Memory B cell (primary cell): ENCODE measurements at regions not wholly inside any gene's neighbourhood (a gene's known extent, or its start where the extent isn't known, plus 50 kb on each side); places are given as distances from the start of the nearest gene placed in this dataset.

Source experiments
- ATAC-seq: fragments of 150-1000 bp; cut with Tn5 transposase; 2 replicates; pipeline ENCODE4 v1.10.0; 2021; ENCODE audit warnings: low read depth, mild to moderate bottlenecking, moderate library complexity
- DNase-seq, 2 donors: peaks; one replicate each; pipeline ENCODE4 v3.0.0; 2022; ENCODE audit warnings: low spot score in 2 of 2
- H3K27ac Mint-ChIP-seq: one replicate; pipeline ENCODE4 v1.8.0; 2022; ENCODE audit warnings: mild to moderate bottlenecking, moderate library complexity, mixed read lengths
- H3K27me3 Mint-ChIP-seq: one replicate; pipeline ENCODE4 v1.8.0; 2022; ENCODE audit warnings: mixed read lengths
- H3K36me3 Mint-ChIP-seq: one replicate; pipeline ENCODE4 v1.8.0; 2022; ENCODE audit warnings: mild to moderate bottlenecking, mixed read lengths
- H3K4me1 Mint-ChIP-seq: one replicate; pipeline ENCODE4 v1.8.0; 2022; ENCODE audit warnings: mixed read lengths
- H3K4me3 Mint-ChIP-seq: one replicate; pipeline ENCODE4 v1.8.0; 2022; ENCODE audit warnings: mild to moderate bottlenecking, moderate library complexity, mixed read lengths
- H3K9me3 Mint-ChIP-seq: one replicate; pipeline ENCODE4 v1.8.0; 2022; ENCODE audit warnings: mixed read lengths

DNA sequence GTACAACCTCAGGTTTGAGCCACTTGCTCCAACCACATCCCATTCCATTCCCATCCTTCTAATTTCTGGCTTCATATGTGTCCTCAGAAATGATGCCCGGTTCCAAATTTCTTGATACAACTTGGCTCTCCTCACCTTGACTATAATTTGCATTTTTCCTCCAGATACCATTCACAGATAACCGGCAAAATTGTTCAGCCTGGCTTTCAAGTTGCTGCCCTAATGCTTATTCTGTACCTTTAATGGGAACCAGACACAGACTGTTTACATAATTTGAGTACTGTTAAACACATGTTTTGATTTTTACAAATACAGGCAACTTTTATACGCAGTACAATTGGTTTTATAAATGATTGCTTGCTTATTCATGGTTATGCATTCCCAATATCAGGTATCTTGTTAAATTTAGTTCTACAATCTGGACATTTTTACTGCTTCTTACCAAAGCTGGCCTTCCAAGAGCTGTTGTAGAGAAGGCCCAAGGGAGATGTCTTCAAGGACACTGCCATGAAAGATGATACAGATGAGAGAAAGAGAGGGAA, 649.5 kb upstream of the CAMK1G start:
- peaks cover 8% of the 10 kb centered on the region for H3K27me3 Mint-ChIP-seq
- no peaks in the 10 kb centered on the region for H3K36me3 Mint-ChIP-seq
- peaks cover 8% of the 10 kb centered on the region for H3K9me3 Mint-ChIP-seq
- no peaks in the 10 kb centered on the region for H3K4me1 Mint-ChIP-seq
- no peak for ATAC-seq
- H3K27ac Mint-ChIP-seq: no peak overlapping the region
- DNase-seq: no peak
- no peak overlapping the region for H3K4me3 Mint-ChIP-seq

DNA sequence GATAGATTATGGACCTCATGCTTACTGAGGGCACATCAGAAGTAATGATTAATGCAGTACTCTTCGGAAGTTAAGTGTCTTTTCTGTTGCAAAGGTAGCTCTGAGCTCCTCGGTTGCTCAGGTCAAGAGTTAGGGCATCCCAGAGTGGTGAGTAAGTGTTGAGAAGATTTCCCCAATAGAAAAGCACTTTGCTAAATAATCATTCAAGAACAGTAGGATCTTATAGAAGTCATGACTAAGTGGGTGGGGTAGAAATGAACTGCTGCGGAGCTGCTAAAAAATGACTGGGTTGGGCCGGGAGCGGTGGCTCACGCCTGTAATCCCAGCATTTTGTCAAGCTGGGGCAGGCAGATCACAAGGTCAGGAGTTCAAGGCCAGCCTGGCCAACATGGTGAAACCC, 648.6 kb upstream of the CAMK1G start:
- DNase-seq: no peak
- no peak overlapping the region for H3K4me3 Mint-ChIP-seq
- no peak for ATAC-seq
- H3K27me3 Mint-ChIP-seq: peaks cover 8% of the 10 kb centered on the region
- no peaks in the 10 kb centered on the region for H3K4me1 Mint-ChIP-seq
- no peaks in the 10 kb centered on the region for H3K36me3 Mint-ChIP-seq
- peaks cover 9% of the 10 kb centered on the region for H3K9me3 Mint-ChIP-seq
- no peak overlapping the region for H3K27ac Mint-ChIP-seq

DNA sequence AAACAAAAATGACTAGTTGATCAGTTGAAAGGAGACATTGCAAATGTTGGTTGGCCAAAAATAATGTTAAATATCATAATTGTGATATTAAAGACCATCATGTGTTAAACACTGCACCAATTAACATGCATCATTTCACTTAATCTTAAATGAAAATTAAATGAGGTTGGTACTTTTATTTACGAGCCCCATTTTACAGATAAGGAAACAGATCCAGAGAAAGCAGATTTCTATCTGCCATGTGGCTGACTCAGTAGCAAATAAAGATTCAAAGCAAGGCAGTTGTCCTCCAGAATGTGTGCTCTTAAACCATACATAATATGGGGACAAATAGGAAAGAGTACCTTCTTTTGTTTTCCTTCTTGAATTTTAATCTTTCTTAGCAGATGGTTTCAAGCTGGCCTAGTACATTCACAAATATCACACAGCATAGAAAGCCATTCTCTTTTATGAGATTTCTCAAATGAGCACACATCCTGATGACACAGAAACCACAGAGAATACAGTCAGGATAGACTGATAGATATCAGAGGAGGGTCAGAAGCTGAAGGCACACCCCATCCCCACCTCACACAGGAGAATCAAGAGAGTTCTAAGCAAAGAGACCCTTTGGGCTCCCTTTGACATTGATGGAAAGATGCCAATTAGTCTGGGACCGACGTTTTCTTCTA, 647.9 kb upstream of the CAMK1G start:
- no peak overlapping the region for H3K27ac Mint-ChIP-seq
- ATAC-seq (no peak), DNase-seq (no peak)
- peaks cover 8% of the 10 kb centered on the region for H3K27me3 Mint-ChIP-seq
- H3K36me3 Mint-ChIP-seq: no peaks in the 10 kb centered on the region
- peaks cover 9% of the 10 kb centered on the region for H3K9me3 Mint-ChIP-seq
- H3K4me1 Mint-ChIP-seq: no peaks in the 10 kb centered on the region
- H3K4me3 Mint-ChIP-seq: no peak overlapping the region

DNA sequence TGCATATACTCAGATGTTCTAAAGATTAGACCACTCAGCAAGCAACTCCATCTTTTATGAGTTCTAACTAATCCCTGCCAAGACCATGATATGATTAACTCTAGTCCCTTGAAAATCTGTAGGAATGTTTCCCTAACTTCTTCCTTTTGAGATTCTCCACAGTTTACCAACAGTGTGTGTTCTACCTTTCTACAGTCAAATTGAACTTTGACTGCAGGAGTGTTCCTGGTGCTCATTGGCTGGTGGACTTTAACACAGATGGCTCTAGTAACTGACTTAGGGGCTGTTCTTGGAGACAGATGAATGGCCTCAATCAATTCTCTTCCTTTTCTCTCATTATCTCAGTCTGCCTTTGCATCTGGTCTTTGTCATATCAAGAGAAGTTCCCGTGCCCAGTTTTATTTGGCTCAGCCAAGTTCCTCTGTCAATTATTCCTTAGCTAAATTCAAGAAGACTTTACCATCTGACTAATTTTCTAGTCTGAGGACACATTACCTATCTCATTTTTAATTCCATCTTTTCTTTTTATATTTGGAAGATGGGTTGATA, 643.9 kb upstream of the CAMK1G start:
- Mint-ChIP-seq H3K36me3 (no peaks in the 10 kb centered on the region), H3K27ac (no peak overlapping the region), H3K4me3 (no peak overlapping the region), H3K4me1 (no peaks in the 10 kb centered on the region), H3K27me3 (peaks cover 4% of the 10 kb centered on the region), H3K9me3 (peaks cover 5% of the 10 kb centered on the region)
- ATAC-seq (no peak), DNase-seq (no peak)

DNA sequence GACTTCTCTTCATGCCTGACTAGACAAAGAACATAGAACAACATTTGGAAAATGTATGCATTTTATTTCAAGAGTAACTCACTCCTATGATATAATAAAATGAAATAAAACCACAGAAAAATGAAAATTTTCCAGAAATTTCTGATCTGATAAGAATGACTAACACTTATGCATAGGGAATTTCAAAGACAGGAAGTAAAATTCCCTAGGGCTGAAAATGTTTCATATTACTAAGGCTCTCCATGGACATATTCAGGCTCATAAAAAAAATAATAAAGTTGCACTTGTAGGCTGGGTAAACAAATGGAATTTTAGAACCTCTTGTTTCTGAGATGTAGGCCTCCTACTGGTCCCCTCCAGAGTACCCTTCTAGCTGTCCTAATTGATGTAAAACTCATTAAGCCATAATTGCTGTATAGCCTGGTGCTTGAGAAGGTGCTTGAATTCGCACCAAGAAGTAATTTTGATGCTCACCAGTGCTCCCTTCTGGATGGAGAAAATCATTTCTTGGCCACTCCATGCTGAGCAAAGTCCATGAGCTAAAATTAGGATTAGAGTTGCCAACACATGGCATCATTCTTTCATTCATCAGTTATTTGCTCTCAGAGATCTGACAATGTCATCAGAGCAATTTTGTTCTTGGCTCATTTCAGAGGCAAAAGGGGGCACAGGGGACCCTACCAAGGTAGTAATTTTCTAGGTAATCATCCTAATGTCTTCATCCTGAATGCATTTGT, 641.0 kb upstream of the CAMK1G start:
- no peaks in the 10 kb centered on the region for H3K4me1 Mint-ChIP-seq
- H3K36me3 Mint-ChIP-seq: no peaks in the 10 kb centered on the region
- no peak overlapping the region for H3K4me3 Mint-ChIP-seq
- peaks cover 5% of the 10 kb centered on the region for H3K9me3 Mint-ChIP-seq
- H3K27me3 Mint-ChIP-seq: peaks cover 2% of the 10 kb centered on the region
- DNase-seq: no peak
- H3K27ac Mint-ChIP-seq: no peak overlapping the region
- ATAC-seq: no peak

DNA sequence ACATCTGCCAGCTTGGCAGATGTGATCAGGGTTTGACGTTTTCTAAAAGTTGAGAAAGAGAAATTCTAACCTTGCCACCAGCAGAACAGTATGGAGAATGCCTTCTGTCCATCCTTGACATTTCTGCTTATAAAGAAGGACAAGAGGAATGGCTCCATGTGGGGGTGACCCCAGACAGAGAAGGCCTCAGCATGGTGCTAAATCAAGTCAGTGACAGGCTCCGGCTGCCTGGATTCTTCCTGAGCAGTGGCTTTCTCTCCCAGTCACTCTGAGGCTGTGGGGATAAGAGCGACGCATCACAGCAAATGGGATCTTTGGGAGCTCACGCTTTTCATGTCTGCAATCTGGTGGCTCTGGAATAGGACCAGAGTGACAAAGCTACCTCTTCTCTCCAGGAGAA, 640.2 kb upstream of the CAMK1G start:
- ATAC-seq: no peak
- peaks cover 4% of the 10 kb centered on the region for H3K9me3 Mint-ChIP-seq
- no peaks in the 10 kb centered on the region for H3K4me1 Mint-ChIP-seq
- DNase-seq: no peak
- no peak overlapping the region for H3K27ac Mint-ChIP-seq
- no peak overlapping the region for H3K4me3 Mint-ChIP-seq
- H3K36me3 Mint-ChIP-seq: no peaks in the 10 kb centered on the region
- H3K27me3 Mint-ChIP-seq: peaks cover under 1% of the 10 kb centered on the region

DNA sequence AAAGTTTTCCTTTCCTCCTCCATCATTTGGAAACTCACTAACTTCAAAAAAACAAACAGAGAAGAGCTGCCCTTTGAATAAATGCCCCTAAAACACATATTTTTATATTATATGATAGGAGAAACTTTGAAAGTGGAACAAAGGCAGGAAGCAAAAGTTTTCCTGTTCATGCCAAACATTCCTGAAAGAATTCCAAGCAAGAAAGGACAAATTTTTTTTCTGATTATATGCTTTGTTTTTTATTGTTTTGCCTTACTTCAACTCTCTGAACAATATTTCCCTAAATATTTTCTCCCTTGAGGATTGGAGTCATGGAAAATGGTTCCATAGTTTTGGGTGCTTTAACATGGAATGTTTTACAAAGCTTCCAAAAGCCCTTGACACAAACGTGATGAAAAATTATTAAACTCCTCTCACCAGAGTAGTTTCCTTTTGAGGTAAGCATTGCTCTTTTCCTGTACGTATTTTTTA, 638.5 kb upstream of the CAMK1G start:
- DNase-seq (no peak), ATAC-seq (no peak)
- H3K4me1 Mint-ChIP-seq: no peaks in the 10 kb centered on the region
- H3K27ac Mint-ChIP-seq: no peak overlapping the region
- no peaks in the 10 kb centered on the region for H3K36me3 Mint-ChIP-seq
- no peaks in the 10 kb centered on the region for H3K27me3 Mint-ChIP-seq
- H3K4me3 Mint-ChIP-seq: no peak overlapping the region
- H3K9me3 Mint-ChIP-seq: peaks cover 4% of the 10 kb centered on the region

DNA sequence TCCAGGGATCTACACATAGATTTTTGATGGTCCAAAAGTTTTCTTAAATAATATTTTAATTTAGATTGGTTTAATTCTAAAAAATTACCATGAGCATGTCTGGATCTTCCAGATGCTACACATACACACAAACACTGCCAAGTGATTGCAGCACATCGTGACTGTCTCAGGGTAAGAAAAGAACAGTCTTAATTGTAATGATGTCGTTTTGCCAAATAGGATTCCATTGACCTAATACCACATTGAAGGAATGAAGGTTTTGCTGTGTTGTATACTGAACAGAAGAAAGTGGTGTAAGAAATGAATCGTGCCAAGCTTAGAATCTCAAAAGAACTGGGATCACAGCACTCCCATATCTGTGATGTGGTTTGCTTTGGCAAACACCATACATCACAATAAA, 633.3 kb upstream of the CAMK1G start:
- H3K4me1 Mint-ChIP-seq: no peaks in the 10 kb centered on the region
- H3K27ac Mint-ChIP-seq: no peak overlapping the region
- peaks cover 6% of the 10 kb centered on the region for H3K9me3 Mint-ChIP-seq
- no peak for ATAC-seq
- no peak overlapping the region for H3K4me3 Mint-ChIP-seq
- no peaks in the 10 kb centered on the region for H3K27me3 Mint-ChIP-seq
- H3K36me3 Mint-ChIP-seq: no peaks in the 10 kb centered on the region
- DNase-seq: no peak

DNA sequence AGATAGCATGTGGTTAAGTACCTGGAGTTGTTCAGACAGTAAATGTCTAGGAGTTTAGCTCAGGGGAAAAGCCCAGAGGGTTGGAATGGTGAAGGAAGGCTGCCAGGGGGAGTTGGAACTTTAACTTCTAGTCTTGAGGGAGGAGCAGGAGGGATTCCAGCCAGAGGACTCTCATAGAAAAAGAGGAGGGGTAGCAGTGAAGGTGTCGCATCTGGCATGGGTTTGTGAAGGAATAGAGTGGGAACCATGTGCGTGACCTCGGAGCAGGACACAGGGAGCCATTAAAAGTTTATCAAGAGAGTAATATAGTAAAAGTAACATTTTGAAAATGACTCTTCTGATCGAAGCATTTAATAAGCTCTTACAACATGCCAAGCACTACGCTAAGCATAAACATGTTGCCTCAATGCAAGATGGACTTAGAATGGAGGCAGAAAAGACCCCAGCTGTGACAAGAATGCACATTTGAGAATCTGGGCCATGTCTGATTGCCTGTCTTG, 632.4 kb upstream of the CAMK1G start:
- Mint-ChIP-seq H3K4me1 (no peaks in the 10 kb centered on the region), H3K27ac (no peak overlapping the region), H3K4me3 (no peak overlapping the region), H3K27me3 (no peaks in the 10 kb centered on the region), H3K36me3 (no peaks in the 10 kb centered on the region), H3K9me3 (peaks cover 8% of the 10 kb centered on the region)
- no peak for ATAC-seq
- DNase-seq: no peak

DNA sequence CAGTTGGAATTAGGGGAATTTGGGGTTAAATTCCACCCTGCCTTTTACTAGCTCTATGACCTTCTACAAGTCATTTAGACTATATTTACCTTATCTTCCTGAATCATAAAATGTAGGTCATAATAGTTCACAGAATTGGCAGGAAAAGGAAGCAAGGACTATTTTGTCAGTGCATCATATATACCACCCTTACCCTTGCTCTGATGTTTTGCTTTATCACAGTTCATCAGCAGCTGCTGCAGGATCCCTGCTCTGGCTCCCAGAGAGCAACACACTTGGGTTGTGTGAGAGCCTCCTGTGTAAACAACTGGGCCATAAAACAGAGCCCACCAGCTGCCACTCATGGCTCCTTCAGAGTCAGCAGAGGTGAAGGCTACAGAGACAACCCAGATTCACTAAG, 631.6 kb upstream of the CAMK1G start:
- no peaks in the 10 kb centered on the region for H3K27me3 Mint-ChIP-seq
- no peaks in the 10 kb centered on the region for H3K36me3 Mint-ChIP-seq
- ATAC-seq (no peak), DNase-seq (no peak)
- no peaks in the 10 kb centered on the region for H3K4me1 Mint-ChIP-seq
- H3K27ac Mint-ChIP-seq: no peak overlapping the region
- H3K4me3 Mint-ChIP-seq: no peak overlapping the region
- H3K9me3 Mint-ChIP-seq: peaks cover 10% of the 10 kb centered on the region

DNA sequence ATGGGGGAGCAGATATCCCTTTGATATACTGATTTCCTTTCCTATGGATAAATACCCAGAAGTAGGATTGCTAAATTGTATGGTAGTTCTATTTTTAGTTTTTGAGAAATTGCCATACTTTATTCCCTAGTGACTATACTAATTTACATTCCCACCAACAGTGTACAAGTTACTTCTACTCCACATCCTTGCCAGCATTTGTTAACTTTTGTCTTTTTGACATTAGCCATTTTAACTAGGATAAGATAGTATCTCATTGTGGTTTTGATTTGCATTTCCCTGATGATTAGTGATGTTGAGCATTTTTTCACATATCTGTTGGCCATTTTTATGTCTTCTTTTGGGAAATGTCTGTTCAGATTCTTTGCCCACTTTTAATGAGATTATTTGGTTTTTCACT, 620.6 kb upstream of the CAMK1G start:
- Mint-ChIP-seq H3K4me3 (no peak overlapping the region), H3K9me3 (peaks cover 20% of the 10 kb centered on the region), H3K27me3 (peaks cover 3% of the 10 kb centered on the region), H3K27ac (no peak overlapping the region), H3K36me3 (no peaks in the 10 kb centered on the region), H3K4me1 (no peaks in the 10 kb centered on the region)
- DNase-seq (no peak), ATAC-seq (no peak)

DNA sequence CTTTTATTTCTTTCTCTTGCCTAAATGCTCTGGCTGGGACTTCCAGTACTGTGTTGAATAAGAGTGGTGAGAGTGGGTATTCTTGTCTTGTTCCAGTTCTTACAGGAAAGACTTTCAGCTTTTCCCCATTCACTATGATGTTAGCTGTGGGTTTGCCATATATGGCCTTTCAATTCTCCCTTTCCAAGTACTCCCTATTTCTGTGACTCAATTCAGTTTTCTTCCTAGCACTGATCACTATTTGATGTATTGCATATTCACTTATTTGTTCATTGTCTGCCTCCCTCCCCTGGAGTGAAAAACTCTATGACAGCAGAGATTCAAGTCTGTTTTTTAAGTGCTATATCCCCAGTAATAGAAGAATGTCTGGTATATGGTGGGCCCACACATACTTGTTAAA, 618.2 kb upstream of the CAMK1G start:
- ATAC-seq: no peak
- Mint-ChIP-seq H3K27ac (no peak overlapping the region), H3K9me3 (peaks cover 18% of the 10 kb centered on the region), H3K27me3 (peaks cover 5% of the 10 kb centered on the region), H3K4me1 (no peaks in the 10 kb centered on the region), H3K4me3 (no peak overlapping the region), H3K36me3 (no peaks in the 10 kb centered on the region)
- DNase-seq: no peak

DNA sequence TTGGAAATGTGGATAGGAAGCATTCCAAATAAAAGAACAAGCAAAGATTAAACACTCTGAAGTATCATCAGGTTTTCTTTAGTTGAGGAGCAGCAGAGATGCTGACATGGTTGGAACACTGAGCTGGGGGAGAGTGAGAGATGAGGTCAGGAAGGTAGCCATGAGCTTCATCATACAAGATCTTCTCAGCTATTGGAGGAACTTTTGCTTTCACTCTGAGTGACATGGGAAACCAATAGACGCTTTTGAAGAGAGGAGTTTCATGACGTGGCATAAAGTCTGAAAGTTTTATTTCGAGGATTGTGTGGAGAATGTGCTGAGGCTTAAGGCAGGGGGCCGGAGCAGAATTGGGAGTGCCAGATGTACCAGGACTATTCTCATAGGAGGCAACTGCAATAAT, 616.2 kb upstream of the CAMK1G start:
- no peak overlapping the region for H3K27ac Mint-ChIP-seq
- ATAC-seq: no peak
- peaks cover 6% of the 10 kb centered on the region for H3K9me3 Mint-ChIP-seq
- no peak for DNase-seq
- no peaks in the 10 kb centered on the region for H3K36me3 Mint-ChIP-seq
- H3K4me1 Mint-ChIP-seq: no peaks in the 10 kb centered on the region
- no peak overlapping the region for H3K4me3 Mint-ChIP-seq
- H3K27me3 Mint-ChIP-seq: peaks cover 5% of the 10 kb centered on the region

DNA sequence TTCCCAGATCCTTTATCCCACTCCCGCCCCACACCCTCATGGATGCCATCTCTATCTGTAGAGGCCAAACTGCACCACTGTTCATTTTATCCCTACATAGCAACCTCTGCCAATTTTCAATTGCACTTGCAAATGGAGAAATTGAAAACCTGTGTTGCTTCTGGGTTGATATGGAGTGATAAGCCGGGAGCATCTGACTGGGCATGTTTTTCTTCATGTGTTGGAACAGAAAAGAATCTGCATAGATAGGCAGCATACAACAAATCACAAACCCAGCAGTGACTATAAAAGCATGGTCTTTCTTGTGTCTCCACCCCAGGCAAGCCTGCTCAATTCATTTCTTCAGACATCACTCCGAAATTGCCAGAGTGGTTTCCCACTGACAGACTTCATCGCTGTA, 608.8 kb upstream of the CAMK1G start:
- Mint-ChIP-seq H3K36me3 (no peaks in the 10 kb centered on the region), H3K27me3 (peaks cover 2% of the 10 kb centered on the region), H3K27ac (no peak overlapping the region), H3K9me3 (peaks cover 6% of the 10 kb centered on the region), H3K4me3 (no peak overlapping the region), H3K4me1 (no peaks in the 10 kb centered on the region)
- no peak for ATAC-seq
- no peak for DNase-seq
